ENCODE measurements at regions not wholly inside any gene's neighbourhood (a gene's known extent, or its start where the extent isn't known, plus 50 kb on each side); places are given as distances from the start of the nearest gene placed in this dataset.

- Histone ChIP-seq H3K27ac (ENCODE audit: low read depth) (no peak overlapping the region), H3K4me3 (ENCODE audit: low read depth, low read length) (no peak overlapping the region), H3K4me1 (ENCODE audit: insufficient read depth) (no peaks in the 10 kb centered on the region), H3K36me3 (ENCODE audit: insufficient read depth) (no peaks in the 10 kb centered on the region)
- no peak for DNase-seq (ENCODE audit: extremely low spot score)
- WGBS = 28% methylated on average over 1 of the region's 1 CpG
Observed at GRCh38 chr13:83216479-83217245, 665.6 kb downstream of the SLITRK1 start.

- Histone ChIP-seq H3K4me3 (ENCODE audit: low read depth, low read length) (no peak overlapping the region), H3K36me3 (ENCODE audit: insufficient read depth) (no peaks in the 10 kb centered on the region), H3K4me1 (ENCODE audit: insufficient read depth) (no peaks in the 10 kb centered on the region), H3K27ac (ENCODE audit: low read depth) (no peak overlapping the region)
- no peak for DNase-seq (ENCODE audit: extremely low spot score)
- WGBS = 95% methylated on average over 1 of the region's 1 CpG
Observed at GRCh38 chr13:83215627-83216026, 666.6 kb downstream of the SLITRK1 start.

DNA sequence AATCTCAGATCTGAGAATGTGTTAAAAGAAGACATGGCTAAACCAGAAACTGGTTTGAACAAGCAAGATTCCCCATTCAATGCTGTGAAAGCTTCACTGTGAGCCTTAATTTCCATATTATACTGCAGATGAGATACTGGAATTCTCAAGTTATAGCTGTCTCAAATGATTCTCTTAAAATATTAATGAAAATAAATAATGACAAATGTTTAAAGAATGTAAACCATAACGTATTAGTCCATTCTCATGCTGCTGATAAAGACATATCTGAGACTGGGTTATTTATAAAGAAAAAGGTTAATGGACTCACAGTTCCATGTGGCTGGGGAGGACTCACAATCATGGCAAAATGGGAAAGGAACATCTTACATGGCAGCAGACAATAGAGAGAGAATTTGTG is 667.8 kb downstream of the SLITRK1 start:
- Histone ChIP-seq H3K36me3 (ENCODE audit: insufficient read depth) (no peaks in the 10 kb centered on the region), H3K4me3 (ENCODE audit: low read depth, low read length) (no peak overlapping the region), H3K4me1 (ENCODE audit: insufficient read depth) (no peaks in the 10 kb centered on the region), H3K27ac (ENCODE audit: low read depth) (no peak overlapping the region)
- no peak for DNase-seq (ENCODE audit: extremely low spot score)
- 26% methylated on average over 1 of the region's 1 CpG for WGBS

GRCh38 chr13:83211301-83211700 is 671.0 kb downstream of the SLITRK1 start:
- DNase-seq (ENCODE audit: extremely low spot score) = no peak
- Histone ChIP-seq H3K4me3 (ENCODE audit: low read depth, low read length) (no peak overlapping the region), H3K4me1 (ENCODE audit: insufficient read depth) (no peaks in the 10 kb centered on the region), H3K36me3 (ENCODE audit: insufficient read depth) (no peaks in the 10 kb centered on the region), H3K27ac (ENCODE audit: low read depth) (no peak overlapping the region)
- 84% methylated on average over 1 of the region's 1 CpG for WGBS

GRCh38 chr13:83204886-83205285 is 677.4 kb downstream of the SLITRK1 start:
- Histone ChIP-seq H3K4me3 (ENCODE audit: low read depth, low read length) (no peak overlapping the region), H3K36me3 (ENCODE audit: insufficient read depth) (no peaks in the 10 kb centered on the region), H3K27ac (ENCODE audit: low read depth) (no peak overlapping the region), H3K4me1 (ENCODE audit: insufficient read depth) (no peaks in the 10 kb centered on the region)
- no peak for DNase-seq (ENCODE audit: extremely low spot score)
- WGBS = 76% methylated on average over 3 of the region's 3 CpGs

- H3K4me3 ChIP-seq (ENCODE audit: low read depth, low read length) = no peak overlapping the region
- no peak overlapping the region for H3K27ac ChIP-seq (ENCODE audit: low read depth)
- WGBS = 59% methylated on average over 3 of the region's 3 CpGs
- no peak for DNase-seq (ENCODE audit: extremely low spot score)
- no peaks in the 10 kb centered on the region for H3K36me3 ChIP-seq (ENCODE audit: insufficient read depth)
- no peaks in the 10 kb centered on the region for H3K4me1 ChIP-seq (ENCODE audit: insufficient read depth)
Observed at GRCh38 chr13:83201506-83201905, 680.8 kb downstream of the SLITRK1 start.

DNA sequence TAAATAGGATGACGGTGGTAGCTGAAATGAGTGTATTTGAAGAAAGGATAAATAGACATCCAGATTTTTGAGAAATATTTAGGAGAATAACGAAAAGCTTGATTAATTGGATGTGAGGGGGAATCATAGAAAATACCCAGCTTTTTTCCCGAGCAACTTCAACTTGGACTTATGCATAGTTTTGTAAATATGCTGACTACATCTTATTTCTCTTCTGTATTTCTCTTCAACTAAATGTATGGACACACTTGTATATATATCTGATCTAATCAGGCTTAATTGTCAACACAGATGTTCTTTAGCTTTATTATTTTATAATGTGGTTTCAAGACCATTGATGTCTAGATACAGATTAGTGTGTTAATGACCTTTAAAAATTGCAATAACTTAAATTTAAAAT is 685.0 kb downstream of the SLITRK1 start:
- no peak overlapping the region for H3K27ac ChIP-seq (ENCODE audit: low read depth)
- WGBS = 76% methylated on average over 3 of the region's 3 CpGs
- H3K4me1 ChIP-seq (ENCODE audit: insufficient read depth) = no peaks in the 10 kb centered on the region
- no peaks in the 10 kb centered on the region for H3K36me3 ChIP-seq (ENCODE audit: insufficient read depth)
- no peak for DNase-seq (ENCODE audit: extremely low spot score)
- H3K4me3 ChIP-seq (ENCODE audit: low read depth, low read length) = no peak overlapping the region

- Histone ChIP-seq H3K27ac (ENCODE audit: low read depth) (no peak overlapping the region), H3K4me3 (ENCODE audit: low read depth, low read length) (no peak overlapping the region), H3K4me1 (ENCODE audit: insufficient read depth) (no peaks in the 10 kb centered on the region), H3K36me3 (ENCODE audit: insufficient read depth) (no peaks in the 10 kb centered on the region)
- no peak for DNase-seq (ENCODE audit: extremely low spot score)
- WGBS = 74% methylated on average over 3 of the region's 3 CpGs
Observed at GRCh38 chr13:83190020-83190419, 692.3 kb downstream of the SLITRK1 start.

- H3K27ac ChIP-seq (ENCODE audit: low read depth) = no peak overlapping the region
- H3K4me3 ChIP-seq (ENCODE audit: low read depth, low read length) = no peak overlapping the region
- H3K36me3 ChIP-seq (ENCODE audit: insufficient read depth) = no peaks in the 10 kb centered on the region
- no peaks in the 10 kb centered on the region for H3K4me1 ChIP-seq (ENCODE audit: insufficient read depth)
- no peak for DNase-seq (ENCODE audit: extremely low spot score)
- 59% methylated on average over 2 of the region's 2 CpGs for WGBS
Observed at GRCh38 chr13:83184819-83185218, 697.5 kb downstream of the SLITRK1 start.

GRCh38 chr13:83184150-83184475 is 698.2 kb downstream of the SLITRK1 start:
- Histone ChIP-seq H3K4me3 (ENCODE audit: low read depth, low read length) (no peak overlapping the region), H3K4me1 (ENCODE audit: insufficient read depth) (no peaks in the 10 kb centered on the region), H3K27ac (ENCODE audit: low read depth) (no peak overlapping the region), H3K36me3 (ENCODE audit: insufficient read depth) (no peaks in the 10 kb centered on the region)
- 96% methylated on average over 11 of the region's 11 CpGs for WGBS
- no peak for DNase-seq (ENCODE audit: extremely low spot score)

GRCh38 chr13:83183439-83184149 is 698.7 kb downstream of the SLITRK1 start:
- H3K4me1 ChIP-seq (ENCODE audit: insufficient read depth) = no peaks in the 10 kb centered on the region
- 90% methylated on average over 14 of the region's 14 CpGs for WGBS
- H3K4me3 ChIP-seq (ENCODE audit: low read depth, low read length) = no peak overlapping the region

DNA sequence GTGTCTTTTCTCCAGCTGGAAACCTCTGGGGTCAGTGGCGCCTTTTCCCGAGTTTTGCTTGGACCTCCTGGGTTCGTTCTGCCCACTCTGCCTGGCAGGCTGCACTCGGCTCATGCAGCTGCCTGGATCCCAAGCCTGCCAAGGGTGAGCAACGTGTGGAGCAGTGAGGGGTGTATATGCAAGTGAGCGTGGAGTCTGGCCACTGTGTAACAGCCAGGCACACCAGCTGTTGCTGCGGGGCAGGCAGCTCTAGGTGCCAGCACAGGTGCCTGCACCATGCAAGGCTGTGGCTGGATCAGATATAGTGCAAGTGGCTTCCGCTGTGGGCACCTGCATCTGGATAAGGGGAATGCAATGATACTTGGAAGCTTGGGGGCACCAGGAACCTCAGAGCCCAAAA is 699.4 kb downstream of the SLITRK1 start:
- DNase-seq (ENCODE audit: extremely low spot score) = no peak
- Histone ChIP-seq H3K4me1 (ENCODE audit: insufficient read depth) (no peaks in the 10 kb centered on the region), H3K36me3 (ENCODE audit: insufficient read depth) (no peaks in the 10 kb centered on the region), H3K4me3 (ENCODE audit: low read depth, low read length) (no peak overlapping the region), H3K27ac (ENCODE audit: low read depth) (no peak overlapping the region)
- 86% methylated on average over 8 of the region's 8 CpGs for WGBS

More at GRCh38 chr13:83183439-83184149, 698.7 kb downstream of the SLITRK1 start:
- no peak for DNase-seq (ENCODE audit: extremely low spot score)
- Histone ChIP-seq H3K27ac (ENCODE audit: low read depth) (no peak overlapping the region), H3K36me3 (ENCODE audit: insufficient read depth) (no peaks in the 10 kb centered on the region)

- H3K36me3 ChIP-seq (ENCODE audit: insufficient read depth) = no peaks in the 10 kb centered on the region
- no peak overlapping the region for H3K27ac ChIP-seq (ENCODE audit: low read depth)
- DNase-seq (ENCODE audit: extremely low spot score) = no peak
- no peak overlapping the region for H3K4me3 ChIP-seq (ENCODE audit: low read depth, low read length)
- 0% methylated on average over 1 of the region's 1 CpG for WGBS
- H3K4me1 ChIP-seq (ENCODE audit: insufficient read depth) = no peaks in the 10 kb centered on the region
Observed at GRCh38 chr13:83178008-83178407, 704.3 kb downstream of the SLITRK1 start.

DNA sequence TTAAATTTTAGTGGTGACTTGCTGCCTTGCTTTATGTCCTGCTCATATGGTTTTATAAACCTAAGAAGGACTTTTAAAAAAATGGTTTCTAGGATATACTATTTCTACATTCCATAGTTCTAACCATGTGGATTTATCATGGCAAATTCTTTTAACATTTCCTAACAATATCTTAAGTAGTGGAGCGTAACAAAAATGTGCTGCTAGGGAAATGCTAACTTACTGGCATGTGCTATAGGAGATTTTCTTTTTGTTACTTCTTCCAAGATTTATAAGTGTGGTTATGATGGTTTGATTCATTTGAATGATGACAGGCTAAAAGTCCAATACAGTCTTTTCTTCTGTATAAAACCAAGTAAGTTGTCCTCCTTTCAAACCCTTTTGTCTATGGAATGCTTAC is 713.7 kb downstream of the SLITRK1 start:
- Histone ChIP-seq H3K27ac (ENCODE audit: low read depth) (no peak overlapping the region), H3K36me3 (ENCODE audit: insufficient read depth) (no peaks in the 10 kb centered on the region), H3K4me1 (ENCODE audit: insufficient read depth) (no peaks in the 10 kb centered on the region), H3K4me3 (ENCODE audit: low read depth, low read length) (no peak overlapping the region)
- 73% methylated on average over 1 of the region's 1 CpG for WGBS
- DNase-seq (ENCODE audit: extremely low spot score) = no peak
